Left lung (tissue), 4 donors: ENCODE measurements at regions not wholly inside any gene's neighbourhood (a gene's known extent, or its start where the extent isn't known, plus 50 kb on each side); places are given as distances from the start of the nearest gene placed in this dataset.

Source experiments
- ATAC-seq: fragments of 200-7000 bp; cut with Tn5 transposase; one replicate; pipeline ENCODE4 v1.9.1; 2020; ENCODE audit warnings: moderate library complexity
- DNase-seq, 4 donors: peaks; one replicate each; pipeline ENCODE4 v3.0.0-alpha.2; 2013 to 2020
- H3K27ac ChIP-seq, 2 donors: fragments of 200-600 bp; sonication (generic) in 1 of 2; one replicate each; pipeline versions ENCODE4 v1.5.0 to v1.8.0; 2020 to 2021
- H3K27me3 ChIP-seq, 2 donors: fragments of 200-600 bp; sonication (generic) in 1 of 2; one replicate each; pipeline versions ENCODE4 v1.5.0 to v1.8.0; 2020 to 2021
- H3K36me3 ChIP-seq, 2 donors: fragments of 200-600 bp; sonication (generic) in 1 of 2; one replicate each; pipeline versions ENCODE4 v1.5.0 to v1.8.0; 2020 to 2021
- H3K4me1 ChIP-seq, 2 donors: fragments of 200-600 bp; one replicate each; pipeline ENCODE4 v1.8.0; 2021
- H3K4me3 ChIP-seq, 2 donors: fragments of 200-600 bp; sonication (generic) in 1 of 2; one replicate each; pipeline versions ENCODE4 v1.5.0 to v1.8.0; 2020 to 2021; ENCODE audit warnings: mild to moderate bottlenecking in 1 of 2
- H3K9me3 ChIP-seq, 2 donors: fragments of 200-600 bp; sonication (generic) in 1 of 2; one replicate each; pipeline versions ENCODE4 v1.5.0 to v1.8.0; 2020 to 2021
- intact Hi-C, 2 donors: fragments of 100-400 bp; cut with DNase I; formaldehyde crosslinking; loops; one replicate each; pipeline versions ENCODE4 v1.11.2 to v1.14.2; 2022
- TF ChIP-seq, protein P1 (sequence below), 2 donors: fragments of 200-600 bp; sonication (generic) in 1 of 2; IDR thresholded peaks; one replicate each; pipeline versions ENCODE4 v1.5.0 to v1.8.0; 2021; ENCODE audit warnings: antibody characterized with exemption in 2 of 2
- donor health status: DM: no; HTN: yes; CAD: no.
- donor health status: DM: no; HTN: no; CAD: no.

DNA sequence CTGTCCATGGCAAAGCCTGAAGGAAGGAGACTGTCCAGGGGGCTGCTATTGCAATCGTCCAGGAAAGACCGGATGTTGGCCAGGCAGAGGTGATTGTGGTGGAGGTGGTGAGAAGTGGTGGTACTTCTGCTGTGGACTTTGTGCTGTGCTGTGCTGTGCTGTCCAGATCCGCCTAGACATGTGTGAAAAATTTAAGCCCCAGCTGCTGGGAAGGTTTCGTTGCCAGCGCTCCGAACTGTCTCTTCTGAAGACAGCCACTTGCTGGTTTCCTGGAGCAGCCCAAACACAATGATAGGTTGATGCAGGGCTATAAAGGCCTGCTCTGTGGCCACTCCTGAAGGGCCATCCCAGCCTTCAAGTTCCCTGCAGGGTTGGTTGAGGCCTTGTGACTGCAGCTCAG, 223.0 kb upstream of the MPDZ start:
- no peak for ATAC-seq
- DNase-seq = no peak
- intact Hi-C loops = no loop called here

DNA sequence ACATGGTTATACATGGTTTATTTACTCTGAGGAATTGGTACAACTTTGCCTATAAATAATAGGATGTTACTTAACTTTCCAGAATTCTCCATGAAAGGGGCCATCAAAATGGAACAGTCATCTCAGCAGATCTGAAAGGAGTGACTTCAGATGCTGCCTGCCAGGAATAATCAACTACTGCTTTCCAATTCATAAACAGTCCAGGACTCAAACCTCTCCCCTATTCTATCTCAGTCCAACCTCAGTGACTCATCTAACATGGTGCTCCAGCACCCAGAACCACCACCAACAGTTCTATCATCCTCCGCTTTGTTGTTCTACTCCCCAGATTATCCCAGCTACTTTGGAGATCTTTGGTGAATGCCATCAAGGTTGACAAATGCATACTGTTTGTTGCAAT, 221.5 kb upstream of the MPDZ start:
- no peak for ATAC-seq
- intact Hi-C loops = no loop called here

More for the DNA sequence above, 223.0 kb upstream of the MPDZ start:
- H3K4me1 ChIP-seq = no peaks in the 10 kb centered on the region
- no peaks in the 10 kb centered on the region for H3K27me3 ChIP-seq
- no peaks in the 10 kb centered on the region for H3K36me3 ChIP-seq
- no peak overlapping the region for H3K4me3 ChIP-seq
- H3K9me3 ChIP-seq = no peaks in the 10 kb centered on the region
- TF ChIP-seq, protein P1, sequence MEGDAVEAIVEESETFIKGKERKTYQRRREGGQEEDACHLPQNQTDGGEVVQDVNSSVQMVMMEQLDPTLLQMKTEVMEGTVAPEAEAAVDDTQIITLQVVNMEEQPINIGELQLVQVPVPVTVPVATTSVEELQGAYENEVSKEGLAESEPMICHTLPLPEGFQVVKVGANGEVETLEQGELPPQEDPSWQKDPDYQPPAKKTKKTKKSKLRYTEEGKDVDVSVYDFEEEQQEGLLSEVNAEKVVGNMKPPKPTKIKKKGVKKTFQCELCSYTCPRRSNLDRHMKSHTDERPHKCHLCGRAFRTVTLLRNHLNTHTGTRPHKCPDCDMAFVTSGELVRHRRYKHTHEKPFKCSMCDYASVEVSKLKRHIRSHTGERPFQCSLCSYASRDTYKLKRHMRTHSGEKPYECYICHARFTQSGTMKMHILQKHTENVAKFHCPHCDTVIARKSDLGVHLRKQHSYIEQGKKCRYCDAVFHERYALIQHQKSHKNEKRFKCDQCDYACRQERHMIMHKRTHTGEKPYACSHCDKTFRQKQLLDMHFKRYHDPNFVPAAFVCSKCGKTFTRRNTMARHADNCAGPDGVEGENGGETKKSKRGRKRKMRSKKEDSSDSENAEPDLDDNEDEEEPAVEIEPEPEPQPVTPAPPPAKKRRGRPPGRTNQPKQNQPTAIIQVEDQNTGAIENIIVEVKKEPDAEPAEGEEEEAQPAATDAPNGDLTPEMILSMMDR (IDR thresholded peaks at IDR 0.05) = no peak
- no peak overlapping the region for H3K27ac ChIP-seq

GRCh38 chr9:13500034-13500433, 220.5 kb upstream of the MPDZ start:
- Histone ChIP-seq H3K4me1 (no peaks in the 10 kb centered on the region), H3K27me3 (no peaks in the 10 kb centered on the region), H3K9me3 (peaks cover 0 to 4% of the 10 kb centered on the region in 2 donors), H3K4me3 (no peak overlapping the region), H3K36me3 (no peaks in the 10 kb centered on the region), H3K27ac (no peak overlapping the region)
- TF ChIP-seq, protein P1 (IDR thresholded peaks at IDR 0.05) = no peak
- intact Hi-C loops = no loop called here
- DNase-seq = no peak
- ATAC-seq = no peak

More for the DNA sequence above, 221.5 kb upstream of the MPDZ start:
- no peaks in the 10 kb centered on the region for H3K9me3 ChIP-seq
- no peak overlapping the region for H3K4me3 ChIP-seq
- DNase-seq = no peak
- no peaks in the 10 kb centered on the region for H3K27me3 ChIP-seq
- TF ChIP-seq, protein P1 (IDR thresholded peaks at IDR 0.05) = no peak
- H3K27ac ChIP-seq = no peak overlapping the region
- H3K36me3 ChIP-seq = no peaks in the 10 kb centered on the region
- no peaks in the 10 kb centered on the region for H3K4me1 ChIP-seq

GRCh38 chr9:13493697-13494096, 214.2 kb upstream of the MPDZ start:
- H3K4me1 ChIP-seq = no peaks in the 10 kb centered on the region
- H3K36me3 ChIP-seq = no peaks in the 10 kb centered on the region
- H3K4me3 ChIP-seq = no peak overlapping the region
- intact Hi-C loops = no loop called here
- no peak overlapping the region for H3K27ac ChIP-seq
- TF ChIP-seq, protein P1 (IDR thresholded peaks at IDR 0.05) = no peak
- H3K27me3 ChIP-seq = no peaks in the 10 kb centered on the region
- no peak for ATAC-seq
- DNase-seq = no peak
- H3K9me3 ChIP-seq = peaks cover 0 to 4% of the 10 kb centered on the region in 2 donors

- intact Hi-C loops = no loop called here
- no peaks in the 10 kb centered on the region for H3K4me1 ChIP-seq
- peaks cover 0 to 4% of the 10 kb centered on the region in 2 donors for H3K9me3 ChIP-seq
- TF ChIP-seq, protein P1 (IDR thresholded peaks at IDR 0.05) = no peak
- H3K27me3 ChIP-seq = no peaks in the 10 kb centered on the region
- no peaks in the 10 kb centered on the region for H3K36me3 ChIP-seq
- ATAC-seq (no peak), DNase-seq (no peak)
- H3K4me3 ChIP-seq = no peak overlapping the region
- H3K27ac ChIP-seq = no peak overlapping the region
These were observed 212.3 kb upstream of the MPDZ start for GRCh38 chr9:13491493-13492424.
